Esophagus muscularis mucosa (tissue), 3 donors: ENCODE measurements at regions not wholly inside any gene's neighbourhood (a gene's known extent, or its start where the extent isn't known, plus 50 kb on each side); places are given as distances from the start of the nearest gene placed in this dataset.

Experiments
- POLR2A ChIP-seq: fragments of 450-650 bp; IDR thresholded peaks from one replicate; pipeline ENCODE4 v1.6.1; 2017; ENCODE audit warnings: antibody characterized with exemption, moderate library complexity, mild to moderate bottlenecking, low read depth
- TF ChIP-seq, protein P1 (sequence below), 3 experiments: fragments of 200-600 bp in 2 of 3; fragments of 450-650 bp in 1 of 3; sonication (generic) in 2 of 3; IDR thresholded peaks; one replicate each; pipeline ENCODE4 v1.5.1; 2017 to 2019; ENCODE audit warnings: antibody characterized with exemption in 3 of 3, mild to moderate bottlenecking in 2 of 3, moderate library complexity in 1 of 3

DNA sequence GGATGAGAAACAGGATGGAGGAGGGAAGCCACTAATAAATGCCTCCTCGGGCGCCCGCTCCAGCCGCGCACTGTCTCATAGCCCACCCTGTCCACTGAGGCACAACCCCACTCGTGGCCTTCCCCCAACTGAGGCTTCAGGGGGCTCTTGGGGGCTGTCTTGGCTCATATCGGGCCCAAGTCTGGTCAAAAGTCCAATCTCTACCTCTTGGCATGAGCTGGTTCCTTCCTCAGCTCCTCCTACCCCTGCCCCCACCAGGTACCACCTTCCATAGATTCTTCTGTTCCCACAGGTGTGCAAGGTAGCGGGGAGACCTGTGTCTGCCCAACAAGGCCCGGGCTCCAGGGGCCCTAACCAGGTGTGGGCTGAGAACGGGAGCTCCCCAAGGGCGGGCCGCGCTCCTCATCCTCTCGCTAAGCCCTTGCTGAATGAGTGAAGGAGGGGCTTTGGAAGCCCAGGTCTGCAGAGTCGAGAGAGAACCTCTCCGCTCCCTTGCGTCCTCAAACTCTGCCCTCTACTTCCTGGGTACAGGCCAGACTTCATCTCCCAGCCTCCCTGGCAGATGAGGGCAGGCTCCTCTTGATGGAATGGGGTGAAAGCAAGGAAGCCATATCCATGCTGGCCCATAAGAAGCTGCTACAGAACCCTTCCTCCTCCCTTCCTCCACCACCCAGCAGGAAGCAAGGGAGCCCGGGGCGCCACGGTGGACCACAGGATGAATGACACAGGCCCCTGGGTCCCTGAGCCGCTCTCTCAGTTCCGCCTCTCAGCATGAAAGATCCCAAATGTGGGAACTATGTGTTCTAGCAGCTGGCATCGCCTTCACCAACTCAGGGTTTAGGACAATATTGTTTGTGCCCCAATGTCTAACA lies 74.7 kb downstream of the PSMG1 start:
- no peak for TF ChIP-seq POLR2A
- TF ChIP-seq, protein P1, sequence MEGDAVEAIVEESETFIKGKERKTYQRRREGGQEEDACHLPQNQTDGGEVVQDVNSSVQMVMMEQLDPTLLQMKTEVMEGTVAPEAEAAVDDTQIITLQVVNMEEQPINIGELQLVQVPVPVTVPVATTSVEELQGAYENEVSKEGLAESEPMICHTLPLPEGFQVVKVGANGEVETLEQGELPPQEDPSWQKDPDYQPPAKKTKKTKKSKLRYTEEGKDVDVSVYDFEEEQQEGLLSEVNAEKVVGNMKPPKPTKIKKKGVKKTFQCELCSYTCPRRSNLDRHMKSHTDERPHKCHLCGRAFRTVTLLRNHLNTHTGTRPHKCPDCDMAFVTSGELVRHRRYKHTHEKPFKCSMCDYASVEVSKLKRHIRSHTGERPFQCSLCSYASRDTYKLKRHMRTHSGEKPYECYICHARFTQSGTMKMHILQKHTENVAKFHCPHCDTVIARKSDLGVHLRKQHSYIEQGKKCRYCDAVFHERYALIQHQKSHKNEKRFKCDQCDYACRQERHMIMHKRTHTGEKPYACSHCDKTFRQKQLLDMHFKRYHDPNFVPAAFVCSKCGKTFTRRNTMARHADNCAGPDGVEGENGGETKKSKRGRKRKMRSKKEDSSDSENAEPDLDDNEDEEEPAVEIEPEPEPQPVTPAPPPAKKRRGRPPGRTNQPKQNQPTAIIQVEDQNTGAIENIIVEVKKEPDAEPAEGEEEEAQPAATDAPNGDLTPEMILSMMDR (IDR thresholded peaks at IDR 0.05): no peak
